HCT116 (cell line): ENCODE measurements at regions not wholly inside any gene's neighbourhood (a gene's known extent, or its start where the extent isn't known, plus 50 kb on each side); places are given as distances from the start of the nearest gene placed in this dataset.

Source experiments
- CEBPB ChIP-seq: IDR thresholded peaks from 2 replicates; pipeline ENCODE4 v1.6.1; 2012; ENCODE audit warnings: low read depth
- CTCF ChIP-seq, 3 experiments: fragments of 200-600 bp in 1 of 3; sonication (generic) in 1 of 3; IDR thresholded peaks in 2 of 3; conservative IDR thresholded peaks in 1 of 3; 2 replicates each; pipeline ENCODE4 v1.5.1; 2012 to 2017; ENCODE audit warnings: low read depth in 2 of 3, low read length in 2 of 3, antibody characterized with exemption in 1 of 3, borderline replicate concordance in 1 of 3, control low read depth in 1 of 3, mild to moderate bottlenecking in 1 of 3, mixed read lengths in 1 of 3, mixed run types in 1 of 3, moderate library complexity in 1 of 3; ENCODE audit not compliant: insufficient read depth in 1 of 3
- EGR1 ChIP-seq: IDR thresholded peaks from 2 replicates; pipeline ENCODE4 v1.6.1; 2012; ENCODE audit warnings: low read depth
- EZH2 ChIP-seq: fragments of 200-600 bp; sonication (generic); IDR thresholded peaks from 2 replicates; pipeline ENCODE4 v1.6.1; 2017; ENCODE audit warnings: antibody characterized with exemption, mixed run types
- EZH2phosphoT487 ChIP-seq: fragments of 200-600 bp; IDR thresholded peaks from 2 replicates; pipeline ENCODE4 v1.6.1; 2018; ENCODE audit warnings: antibody characterized with exemption, borderline replicate concordance
- POLR2A ChIP-seq: IDR thresholded peaks from 2 replicates; pipeline ENCODE4 v1.7.0; 2011; ENCODE audit warnings: borderline replicate concordance; ENCODE audit not compliant: insufficient read depth, insufficient read length; ENCODE audit errors: extremely low read depth
- POLR2AphosphoS5 ChIP-seq: IDR thresholded peaks from 2 replicates; pipeline ENCODE4 v1.6.1; 2011; ENCODE audit warnings: mild to moderate bottlenecking, low read depth, low read length, moderate library complexity
- RAD21 ChIP-seq: IDR thresholded peaks from 2 replicates; pipeline ENCODE4 v1.6.1; 2012; ENCODE audit warnings: low read depth, mild to moderate bottlenecking
- SP1 ChIP-seq: IDR thresholded peaks from 2 replicates; pipeline ENCODE4 v1.6.1; 2012; ENCODE audit warnings: low read depth
- SRF ChIP-seq: IDR thresholded peaks from 2 replicates; pipeline ENCODE4 v1.6.1; 2012; ENCODE audit warnings: low read depth
- TCF7L2 ChIP-seq: IDR thresholded peaks from 2 replicates; pipeline ENCODE4 v1.7.0; 2011; ENCODE audit warnings: borderline replicate concordance, inconsistent platforms; ENCODE audit not compliant: insufficient read depth, insufficient read length; ENCODE audit errors: extremely low read depth
- ZBTB33 ChIP-seq: IDR thresholded peaks from 2 replicates; pipeline ENCODE4 v1.6.1; 2011; ENCODE audit warnings: mild to moderate bottlenecking, low read length, moderate library complexity; ENCODE audit not compliant: insufficient replicate concordance; ENCODE audit errors: extremely low read depth

GRCh38 chr4:123937581-123937980 is 541.0 kb downstream of the SPRY1 start:
- TF ChIP-seq POLR2A (no peak), EZH2 (no peak), CTCF (IDR thresholded peaks at IDR 0.05 in 2 of 3, conservative IDR thresholded peaks at IDR 0.05 in 1 of 3; ENCODE audit: borderline replicate concordance in 1 of 3, insufficient read depth in 1 of 3, low read depth in 2 of 3, low read length in 2 of 3) (no peak), ZBTB33 (no peak), SRF (no peak), EGR1 (no peak), EZH2phosphoT487 (no peak), SP1 (no peak), RAD21 (no peak), POLR2AphosphoS5 (no peak), TCF7L2 (no peak), CEBPB (no peak)
